ENCODE measurements at regions not wholly inside any gene's neighbourhood (a gene's known extent, or its start where the extent isn't known, plus 50 kb on each side); places are given as distances from the start of the nearest gene placed in this dataset.

GRCh38 chr22:49620666-49621065, 207.0 kb downstream of the BRD1 start:
- H4K20me1 ChIP-seq (ENCODE audit: insufficient read depth), result no peaks in the 10 kb centered on the region
- H3K9me2 ChIP-seq (ENCODE audit: insufficient read depth), result no peaks in the 10 kb centered on the region
- ATAC-seq, result no peak
- ChIA-PET RAD21 (ENCODE audit: low non-redundant PET in 1 of 2, low total read pairs in 2 of 2, uncharacterized antibody in 2 of 2, unreplicated experiment in 2 of 2) (no interaction called here), CTCF (no interaction called here), POLR2A (no interaction called here)
- no TSS peak for BruUV-seq (replicated peaks)
- H3K4me2 ChIP-seq (ENCODE audit: low read length), result no peak overlapping the region
- H3K9me3 ChIP-seq (ENCODE audit: control insufficient read depth in 1 of 2, insufficient read depth in 1 of 2, low read depth in 1 of 2, low read length in 2 of 2), result no peaks in the 10 kb centered on the region
- H3K27me3 ChIP-seq (ENCODE audit: insufficient read depth, low read length), result no peaks in the 10 kb centered on the region
- intact Hi-C loops (cut with micrococcal nuclease), result no loop called here
- no peaks in the 10 kb centered on the region for H3K4me1 ChIP-seq (ENCODE audit: control insufficient read depth in 1 of 2, insufficient read depth in 2 of 2, low read length in 2 of 2)
- no peak overlapping the region for H3K4me3 ChIP-seq (replicated peaks in 1 of 2; ENCODE audit: low read depth in 1 of 2, low read length in 2 of 2)
- DNase-seq (ENCODE audit: low read depth, low spot score), result no peak
- H3K79me2 ChIP-seq (ENCODE audit: insufficient read depth, low read length), result peaks cover 57% of the 10 kb centered on the region
- H3K27ac ChIP-seq (ENCODE audit: low read depth, low read length), result no peak overlapping the region
- no peaks in the 10 kb centered on the region for H3K36me3 ChIP-seq (ENCODE audit: control insufficient read depth in 1 of 2, insufficient read depth in 2 of 2, low read length in 2 of 2)
- H2AFZ ChIP-seq (ENCODE audit: low read depth, low read length, poor library complexity, severe bottlenecking), result no peak overlapping the region
- no peak for TF ChIP-seq POLR2A (IDR thresholded peaks at IDR 0.05; ENCODE audit: borderline replicate concordance, extremely low read depth, insufficient read depth, insufficient read length)
- no peak for TF ChIP-seq YY1 (IDR thresholded peaks at IDR 0.05; ENCODE audit: extremely low read depth, insufficient replicate concordance, low read depth, low read length)
- TF ChIP-seq ZFX (IDR thresholded peaks at IDR 0.05), result no peak
- no peak for TF ChIP-seq CTCF (IDR thresholded peaks at IDR 0.05 in 2 of 3, conservative IDR thresholded peaks at IDR 0.05 in 1 of 3; ENCODE audit: borderline replicate concordance in 1 of 3, insufficient read depth in 1 of 3, low read depth in 2 of 3, low read length in 2 of 3)
- H3K9ac ChIP-seq (ENCODE audit: low read length), result no peak overlapping the region

GRCh38 chr22:49620003-49620556, 207.6 kb downstream of the BRD1 start:
- intact Hi-C loops (cut with micrococcal nuclease), result no loop called here
- no peak for ATAC-seq
- ChIA-PET RAD21 (ENCODE audit: low non-redundant PET in 1 of 2, low total read pairs in 2 of 2, uncharacterized antibody in 2 of 2, unreplicated experiment in 2 of 2) (no interaction called here), CTCF (no interaction called here), POLR2A (no interaction called here)
- H4K20me1 ChIP-seq (ENCODE audit: insufficient read depth), result no peaks in the 10 kb centered on the region
- no peaks in the 10 kb centered on the region for H3K36me3 ChIP-seq (ENCODE audit: control insufficient read depth in 1 of 2, insufficient read depth in 2 of 2, low read length in 2 of 2)
- H2AFZ ChIP-seq (ENCODE audit: low read depth, low read length, poor library complexity, severe bottlenecking), result no peak overlapping the region
- no peak overlapping the region for H3K27ac ChIP-seq (ENCODE audit: low read depth, low read length)
- peaks cover 56% of the 10 kb centered on the region for H3K79me2 ChIP-seq (ENCODE audit: insufficient read depth, low read length)
- no TSS peak for BruUV-seq (replicated peaks)
- no peak for DNase-seq (ENCODE audit: low read depth, low spot score)
- H3K9me3 ChIP-seq (ENCODE audit: control insufficient read depth in 1 of 2, insufficient read depth in 1 of 2, low read depth in 1 of 2, low read length in 2 of 2), result no peaks in the 10 kb centered on the region
- H3K4me2 ChIP-seq (ENCODE audit: low read length), result no peak overlapping the region
- H3K9ac ChIP-seq (ENCODE audit: low read length), result no peak overlapping the region
- no peaks in the 10 kb centered on the region for H3K27me3 ChIP-seq (ENCODE audit: insufficient read depth, low read length)
- no peak overlapping the region for H3K4me3 ChIP-seq (replicated peaks in 1 of 2; ENCODE audit: low read depth in 1 of 2, low read length in 2 of 2)
- no peaks in the 10 kb centered on the region for H3K9me2 ChIP-seq (ENCODE audit: insufficient read depth)
- no peaks in the 10 kb centered on the region for H3K4me1 ChIP-seq (ENCODE audit: control insufficient read depth in 1 of 2, insufficient read depth in 2 of 2, low read length in 2 of 2)
- TF ChIP-seq CTCF (IDR thresholded peaks at IDR 0.05 in 2 of 3, conservative IDR thresholded peaks at IDR 0.05 in 1 of 3; ENCODE audit: borderline replicate concordance in 1 of 3, insufficient read depth in 1 of 3, low read depth in 2 of 3, low read length in 2 of 3), result no peak
- no peak for TF ChIP-seq SP1 (IDR thresholded peaks at IDR 0.05; ENCODE audit: low read depth)
- no peak for TF ChIP-seq REST (IDR thresholded peaks at IDR 0.05; ENCODE audit: low read depth)
- no peak for TF ChIP-seq POLR2AphosphoS5 (IDR thresholded peaks at IDR 0.05; ENCODE audit: low read depth, low read length)
- no peak for TF ChIP-seq JUND (IDR thresholded peaks at IDR 0.05)
- no peak for TF ChIP-seq CEBPB (IDR thresholded peaks at IDR 0.05; ENCODE audit: low read depth)
- no peak for TF ChIP-seq EGR1 (IDR thresholded peaks at IDR 0.05; ENCODE audit: low read depth)
